RPMI7951 (cell line): ENCODE measurements at regions not wholly inside any gene's neighbourhood (a gene's known extent, or its start where the extent isn't known, plus 50 kb on each side); places are given as distances from the start of the nearest gene placed in this dataset.

Experiments used
- DNase-seq: peaks from one replicate; pipeline ENCODE4 v3.0.0-alpha.2; 2012; ENCODE audit warnings: low read depth

- DNase-seq: no peak
Measured at GRCh38 chr6:22668717-22669116, 99.4 kb downstream of the HDGFL1 start.

GRCh38 chr6:22670605-22671004, 101.2 kb downstream of the HDGFL1 start:
- DNase-seq: no peak

- no peak for DNase-seq
Measured at GRCh38 chr6:22673474-22673873, 104.1 kb downstream of the HDGFL1 start.

GRCh38 chr6:22680950-22681349, 111.6 kb downstream of the HDGFL1 start:
- DNase-seq: no peak

GRCh38 chr6:22681761-22682160, 112.4 kb downstream of the HDGFL1 start:
- DNase-seq: no peak

GRCh38 chr6:22682979-22683378, 113.6 kb downstream of the HDGFL1 start:
- DNase-seq: no peak

GRCh38 chr6:22690446-22690845, 121.1 kb downstream of the HDGFL1 start:
- peak; percentile 3 for DNase-seq

GRCh38 chr6:22694092-22694724, 124.8 kb downstream of the HDGFL1 start:
- no peak for DNase-seq

- DNase-seq: no peak
Measured at GRCh38 chr6:22696481-22696880, 127.1 kb downstream of the HDGFL1 start.

- no peak for DNase-seq
Measured at GRCh38 chr6:22697306-22697705, 127.9 kb downstream of the HDGFL1 start.

GRCh38 chr6:22699151-22699550, 129.8 kb downstream of the HDGFL1 start:
- DNase-seq: no peak

- DNase-seq: no peak
Measured at GRCh38 chr6:22706651-22707050, 137.3 kb downstream of the HDGFL1 start.

- DNase-seq: no peak
Measured at GRCh38 chr6:22708469-22708868, 139.1 kb downstream of the HDGFL1 start.

GRCh38 chr6:22709803-22710202, 140.4 kb downstream of the HDGFL1 start:
- peak; percentile 36 for DNase-seq

- no peak for DNase-seq
Measured at GRCh38 chr6:22716721-22717120, 147.4 kb downstream of the HDGFL1 start.

- no peak for DNase-seq
Measured at GRCh38 chr6:22717915-22718314, 148.5 kb downstream of the HDGFL1 start.

GRCh38 chr6:22722913-22723312, 153.5 kb downstream of the HDGFL1 start:
- DNase-seq: no peak

- DNase-seq: no peak
Measured at GRCh38 chr6:22726966-22727365, 157.6 kb downstream of the HDGFL1 start.

GRCh38 chr6:22727710-22728109, 158.3 kb downstream of the HDGFL1 start:
- DNase-seq: no peak

- no peak for DNase-seq
Measured at GRCh38 chr6:22732176-22732970, 163.0 kb downstream of the HDGFL1 start.

GRCh38 chr6:22736740-22737139, 167.4 kb downstream of the HDGFL1 start:
- no peak for DNase-seq

GRCh38 chr6:22737331-22737730, 168.0 kb downstream of the HDGFL1 start:
- peak; percentile 49 for DNase-seq

- DNase-seq: no peak
Measured at GRCh38 chr6:22738194-22738593, 168.8 kb downstream of the HDGFL1 start.
